ENCODE measurements at regions not wholly inside any gene's neighbourhood (a gene's known extent, or its start where the extent isn't known, plus 50 kb on each side); places are given as distances from the start of the nearest gene placed in this dataset.

- no peak for TF ChIP-seq ZNF366 (tag by site-specific recombination; conservative IDR thresholded peaks at IDR 0.05)
These were observed 534.0 kb upstream of the JARID2 start (continued) for GRCh38 chr6:14711704-14712379.

- H3K27ac ChIP-seq (ENCODE audit: extremely low read depth, low read depth, low read length) = no peak overlapping the region
- CTCF ChIA-PET = interaction anchor here (0.6 kb wide), 1 partner anchor 91 kb away, joined by 3 read pairs; no protein-coding TSS in a partner anchor
- POLR2A ChIA-PET = no interaction called here
- TF ChIP-seq TRIM28 (IDR thresholded peaks at IDR 0.05; ENCODE audit: borderline replicate concordance, low read length) = 0 out of 2 replicates have a peak, but pooled peaks have one; percentile 29
- TF ChIP-seq ZSCAN16 (tag by site-specific recombination; IDR thresholded peaks at IDR 0.05) = no peak
- no peak for TF ChIP-seq GLIS1 (tag by site-specific recombination; IDR thresholded peaks at IDR 0.05)
- no peak overlapping the region for H3K4me3 ChIP-seq (ENCODE audit: low read depth, low read length)
- no peaks in the 10 kb centered on the region for H3K9me3 ChIP-seq (ENCODE audit: control insufficient read depth, insufficient read depth, low read depth, low read length)
- H3K36me3 ChIP-seq (ENCODE audit: control insufficient read depth in 2 of 2, insufficient read depth in 1 of 2, low read length in 2 of 2) = no peaks in the 10 kb centered on the region
- no peaks in the 10 kb centered on the region for H3K4me1 ChIP-seq (ENCODE audit: control insufficient read depth, insufficient read depth, low read length)
These were observed 532.6 kb upstream of the JARID2 start for GRCh38 chr6:14713008-14713960.

- H3K4me3 ChIP-seq (ENCODE audit: low read depth, low read length) = no peak overlapping the region
- H3K4me1 ChIP-seq (ENCODE audit: control insufficient read depth, insufficient read depth, low read length) = no peaks in the 10 kb centered on the region
- H3K27ac ChIP-seq (ENCODE audit: extremely low read depth, low read depth, low read length) = no peak overlapping the region
- TF ChIP-seq SCRT2 (tag by site-specific recombination; IDR thresholded peaks at IDR 0.05) = no peak
- no peak for TF ChIP-seq ZNF664 (tag by site-specific recombination; IDR thresholded peaks at IDR 0.05)
- peak; percentile 58; the same call in 1 of the 2 replicates for TF ChIP-seq ZNF366 (tag by site-specific recombination; conservative IDR thresholded peaks at IDR 0.05)
- H3K9me3 ChIP-seq (ENCODE audit: control insufficient read depth, insufficient read depth, low read depth, low read length) = no peaks in the 10 kb centered on the region
- POLR2A ChIA-PET = no interaction called here
- CTCF ChIA-PET = interaction anchor here (0.6 kb wide), 1 partner anchor 125 kb away, joined by 5 read pairs; no protein-coding TSS in a partner anchor
- H3K36me3 ChIP-seq (ENCODE audit: control insufficient read depth in 2 of 2, insufficient read depth in 1 of 2, low read length in 2 of 2) = no peaks in the 10 kb centered on the region
These were observed 531.8 kb upstream of the JARID2 start for GRCh38 chr6:14713966-14714631.

- TF ChIP-seq ZFP37 (tag by site-specific recombination; IDR thresholded peaks at IDR 0.05) (no peak), ZNF580 (tag by site-specific recombination; IDR thresholded peaks at IDR 0.05) (no peak), ZNF837 (tag by site-specific recombination; IDR thresholded peaks at IDR 0.05) (no peak), SP7 (tag by site-specific recombination; IDR thresholded peaks at IDR 0.05) (no peak), ZNF692 (tag by site-specific recombination; IDR thresholded peaks at IDR 0.05) (no peak), ZNF768 (tag by site-specific recombination; IDR thresholded peaks at IDR 0.05) (no peak), ZNF596 (tag by site-specific recombination; IDR thresholded peaks at IDR 0.05) (no peak), ZNF26 (tag by site-specific recombination; IDR thresholded peaks at IDR 0.05) (no peak), ZNF157 (tag by site-specific recombination; IDR thresholded peaks at IDR 0.05) (no peak), ZNF121 (tag by site-specific recombination; IDR thresholded peaks at IDR 0.05) (no peak)
- no peak overlapping the region for H3K4me3 ChIP-seq (ENCODE audit: low read depth, low read length)
- ChIA-PET POLR2A (no interaction called here), CTCF (interaction anchor here (0.5 kb wide), 1 partner anchor 504 kb away, joined by 3 read pairs; no protein-coding TSS in a partner anchor)
- no peak overlapping the region for H3K27ac ChIP-seq (ENCODE audit: extremely low read depth, low read depth, low read length)
- no peaks in the 10 kb centered on the region for H3K36me3 ChIP-seq (ENCODE audit: control insufficient read depth in 2 of 2, insufficient read depth in 1 of 2, low read length in 2 of 2)
- H3K9me3 ChIP-seq (ENCODE audit: control insufficient read depth, insufficient read depth, low read depth, low read length) = no peaks in the 10 kb centered on the region
- no peaks in the 10 kb centered on the region for H3K4me1 ChIP-seq (ENCODE audit: control insufficient read depth, insufficient read depth, low read length)
These were observed 530.8 kb upstream of the JARID2 start for GRCh38 chr6:14715076-14715475.
